AG04449 (cell line): ENCODE measurements at regions not wholly inside any gene's neighbourhood (a gene's known extent, or its start where the extent isn't known, plus 50 kb on each side); places are given as distances from the start of the nearest gene placed in this dataset.

Experiments used
- CTCF ChIA-PET: fragments of 350-600 bp; formaldehyde crosslinking; extraction: SDS; loops from one replicate; lab custom pipeline; 2021; ENCODE audit warnings: antibody characterized with exemption; lab: Yijun Ruan, JAX
- POLR2A ChIA-PET: fragments of 400-600, 350-600 bp; formaldehyde crosslinking; extraction: SDS; loops from one replicate; lab custom pipeline; 2020; ENCODE audit warnings: antibody characterized with exemption, inconsistent platforms; lab: Yijun Ruan, JAX
- DNase-seq: peaks from one replicate; pipeline ENCODE4 v3.0.0-alpha.2; 2010; ENCODE audit warnings: low read depth, low spot score
- H3K4me3 ChIP-seq: 2 replicates; pipeline ENCODE4 v1.5.1; 2011; ENCODE audit warnings: low read depth, mild to moderate bottlenecking, control low read depth, low read length
- CTCF ChIP-seq: IDR thresholded peaks from one replicate; pipeline ENCODE4 v1.5.1; 2011; ENCODE audit warnings: mild to moderate bottlenecking, moderate library complexity, low read length, control low read depth, inconsistent platforms; ENCODE audit not compliant: insufficient read depth; ENCODE audit errors: missing control alignments

DNA sequence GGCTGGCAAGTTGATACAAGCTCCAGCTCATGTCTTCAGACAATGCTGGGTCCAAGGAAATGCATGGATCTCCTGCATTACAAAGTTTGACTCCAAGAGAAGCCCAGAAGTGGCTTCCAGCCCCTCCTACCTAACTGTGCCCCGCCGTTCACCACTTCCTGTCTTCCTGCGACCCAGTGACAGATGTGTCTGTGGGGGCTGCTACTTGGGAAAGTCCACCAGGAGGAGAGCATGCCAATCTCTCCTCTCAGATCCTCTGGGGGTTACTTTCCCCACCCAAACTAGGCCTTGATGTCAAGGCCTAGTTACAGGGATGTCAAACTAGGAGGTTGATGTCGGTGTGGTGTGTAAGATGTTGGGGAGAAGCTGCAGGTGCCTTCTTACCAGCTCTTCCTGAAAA is 133.6 kb upstream of the RASGRP1 start:
- DNase-seq: no peak
- H3K4me3 ChIP-seq: no peak overlapping the region
- TF ChIP-seq CTCF: no peak
- CTCF ChIA-PET: interaction anchor here (0.6 to 15.5 kb wide), 16 partner anchors 9 to 1058 kb away, joined by 3 to 227 read pairs (median 11); partner anchors contain the start of genes FAM98B and RASGRP1
- POLR2A ChIA-PET: no interaction called here

- CTCF ChIA-PET: interaction anchor here (0.6 to 15.5 kb wide), 54 partner anchors 10 to 1057 kb away, joined by 3 to 227 read pairs (median 4); partner anchors contain the start of genes FAM98B and RASGRP1
- no peak for DNase-seq
- no peak overlapping the region for H3K4me3 ChIP-seq
- POLR2A ChIA-PET: interaction anchor here (1.3 kb wide), 1 partner anchor 881 kb away, joined by 3 read pairs; the partner anchor contains the start of gene THBS1
- TF ChIP-seq CTCF: peak; percentile 79
Observed at GRCh38 chr15:38699633-38700230, 135.1 kb upstream of the RASGRP1 start.

DNA sequence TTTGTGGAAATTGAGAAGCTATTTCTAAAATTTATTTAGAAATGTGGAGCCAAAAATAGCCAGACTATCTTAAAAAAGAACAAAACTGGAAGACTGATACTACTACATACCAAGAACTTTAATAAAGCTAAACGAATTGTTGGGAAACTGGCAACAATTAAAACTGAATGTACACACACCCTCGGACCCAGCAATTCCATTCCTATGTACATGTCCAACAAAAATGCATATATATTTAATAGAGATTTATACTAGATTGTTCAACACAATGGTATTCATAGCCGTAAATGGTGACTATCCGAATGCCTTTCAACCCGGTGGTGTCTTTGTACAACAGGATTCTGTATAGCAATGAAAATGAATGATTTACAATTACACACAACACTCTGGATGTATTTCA is 136.5 kb upstream of the RASGRP1 start:
- no peak overlapping the region for H3K4me3 ChIP-seq
- no peak for TF ChIP-seq CTCF
- POLR2A ChIA-PET: interaction anchor here (0.6 to 1.0 kb wide), 3 partner anchors 13 to 880 kb away, joined by 3 to 5 read pairs (median 3); partner anchors contain the start of gene THBS1
- DNase-seq: peak; percentile 68
- CTCF ChIA-PET: interaction anchor here (0.6 to 15.5 kb wide), 7 partner anchors 12 to 1057 kb away, joined by 3 to 227 read pairs (median 6); partner anchors contain the start of gene THBS1

- CTCF ChIA-PET: interaction anchor here (0.9 to 15.5 kb wide), 6 partner anchors 11 to 1056 kb away, joined by 3 to 227 read pairs (median 16); partner anchors contain the start of gene THBS1
- no peak for TF ChIP-seq CTCF
- no peak for DNase-seq
- no peak overlapping the region for H3K4me3 ChIP-seq
- POLR2A ChIA-PET: no interaction called here
Observed at GRCh38 chr15:38702178-38702912, 137.7 kb upstream of the RASGRP1 start.

DNA sequence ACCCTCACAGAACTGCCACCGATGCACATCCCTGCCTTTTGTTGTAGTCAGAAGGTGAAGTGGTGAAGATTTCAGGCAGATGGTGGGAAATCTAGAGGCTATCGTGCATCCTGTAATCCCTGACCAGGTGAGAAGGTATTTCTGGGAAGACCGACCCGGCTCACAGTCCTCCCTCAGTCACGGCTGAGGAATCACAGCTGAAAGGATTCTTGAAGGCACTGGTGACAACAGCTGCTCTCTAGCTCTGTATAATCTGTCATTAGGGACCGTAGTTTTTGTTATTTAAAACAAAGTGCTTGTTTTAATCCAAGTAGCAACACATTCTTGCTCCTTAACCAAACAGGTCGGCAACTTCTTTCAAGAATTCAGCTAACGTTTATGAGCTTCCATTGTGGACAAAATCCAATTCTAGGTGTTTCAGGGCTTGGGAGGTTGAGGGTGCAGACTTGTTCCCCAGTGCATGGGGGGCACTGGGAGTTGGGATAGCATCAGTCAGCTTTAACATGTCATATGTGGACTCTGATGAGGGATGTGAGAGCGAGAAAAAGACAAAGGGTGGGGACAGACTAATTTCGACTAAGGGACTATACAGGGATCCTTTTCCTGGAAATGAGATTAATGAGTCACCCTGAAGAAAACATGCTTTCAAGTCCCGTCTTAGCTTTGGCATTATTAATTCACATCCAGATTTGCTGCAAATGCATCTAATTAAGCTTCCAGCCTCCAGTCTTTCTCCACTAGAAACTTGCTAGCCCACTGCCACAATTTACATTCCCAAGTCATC is 141.0 kb upstream of the RASGRP1 start:
- TF ChIP-seq CTCF: no peak
- POLR2A ChIA-PET: interaction anchor here (0.6 kb wide), 1 partner anchor 158 kb away, joined by 5 read pairs; no protein-coding TSS in a partner anchor
- CTCF ChIA-PET: interaction anchor here (0.6 to 15.5 kb wide), 12 partner anchors 18 to 1052 kb away, joined by 3 to 227 read pairs (median 4); no protein-coding TSS in a partner anchor
- no peak for DNase-seq
- no peak overlapping the region for H3K4me3 ChIP-seq
